ENCODE measurements at regions not wholly inside any gene's neighbourhood (a gene's known extent, or its start where the extent isn't known, plus 50 kb on each side); places are given as distances from the start of the nearest gene placed in this dataset.

GRCh38 chr11:116457336-116458007, 315.3 kb downstream of the BUD13 start:
- Histone ChIP-seq H3K9ac (no peak overlapping the region), H3K79me2 (ENCODE audit: insufficient read depth) (no peaks in the 10 kb centered on the region), H3K4me3 (ENCODE audit: low read depth in 2 of 2, low read length in 1 of 2) (no peak overlapping the region), H3K27me3 (ENCODE audit: insufficient read depth) (no peaks in the 10 kb centered on the region), H3K36me3 (replicated peaks in 1 of 2; ENCODE audit: control insufficient read depth in 1 of 2, insufficient read depth in 2 of 2, low read length in 1 of 2) (no peaks in the 10 kb centered on the region), H3F3A (replicated peaks; ENCODE audit: insufficient read depth) (no peaks in the 10 kb centered on the region), H3K4me1 (ENCODE audit: control insufficient read depth in 1 of 2, insufficient read depth in 2 of 2, low read depth in 1 of 2, low read length in 1 of 2) (peaks cover 0 to 60% of the 10 kb centered on the region in 2 experiments; a peak in 1 of 4 replicates), H4K20me1 (ENCODE audit: insufficient read depth) (no peaks in the 10 kb centered on the region), H3K9me3 (no peaks in the 10 kb centered on the region), H3K9me2 (no peaks in the 10 kb centered on the region), H2AFZ (ENCODE audit: low read depth) (no peak overlapping the region), H3K4me2 (no peak overlapping the region), H3K27ac (ENCODE audit: low read depth in 2 of 2, low read length in 1 of 2) (peak overlapping the region in 1 of 2 experiments; percentile 82; a peak in 2 of 4 replicates)
- ChIA-PET CTCF (interaction anchor here (1.3 to 5.2 kb wide), 3 partner anchors 42 to 184 kb away, joined by 3 to 41 read pairs (median 4); no protein-coding TSS in a partner anchor), POLR2A (interaction anchor here (4.5 kb wide), 1 partner anchor 29 kb away, joined by 25 read pairs; no protein-coding TSS in a partner anchor)
- TF ChIP-seq SIN3A (IDR thresholded peaks at IDR 0.05; ENCODE audit: borderline replicate concordance, low read depth, low read length) (no peak), RCOR1 (IDR thresholded peaks at IDR 0.05; ENCODE audit: low read length) (no peak), PBX3 (IDR thresholded peaks at IDR 0.05) (no peak), NFIC (IDR thresholded peaks at IDR 0.05; ENCODE audit: borderline replicate concordance) (no peak), EP300 (IDR thresholded peaks at IDR 0.05; ENCODE audit: borderline replicate concordance in 1 of 2, low read depth in 1 of 2, low read length in 1 of 2) (no peak), TCF12 (IDR thresholded peaks at IDR 0.05) (no peak), RXRA (IDR thresholded peaks at IDR 0.05; ENCODE audit: borderline replicate concordance, low read depth) (no peak), SMC3 (IDR thresholded peaks at IDR 0.05; ENCODE audit: low read depth, low read length) (no peak), JUND (IDR thresholded peaks at IDR 0.05) (no peak), FOSL2 (IDR thresholded peaks at IDR 0.05; ENCODE audit: borderline replicate concordance, low read depth) (no peak), ELF1 (IDR thresholded peaks at IDR 0.05) (no peak)
- 49% methylated on average over 9 of the region's 10 CpGs for WGBS (ENCODE audit: low lambda C conversion rate)
- DNase-seq, result no peak

GRCh38 chr11:116454951-116455350, 317.8 kb downstream of the BUD13 start:
- H3K9me2 ChIP-seq, result no peaks in the 10 kb centered on the region
- no peaks in the 10 kb centered on the region for H3K79me2 ChIP-seq (ENCODE audit: insufficient read depth)
- ChIA-PET POLR2A (interaction anchor here (1.0 to 4.5 kb wide), 5 partner anchors 27 to 236 kb away, joined by 4 to 31 read pairs (median 25); no protein-coding TSS in a partner anchor), CTCF (interaction anchor here (0.8 to 5.2 kb wide), 16 partner anchors 13 to 255 kb away, joined by 3 to 56 read pairs (median 4); no protein-coding TSS in a partner anchor)
- H3K4me1 ChIP-seq (ENCODE audit: control insufficient read depth in 1 of 2, insufficient read depth in 2 of 2, low read depth in 1 of 2, low read length in 1 of 2), result peaks cover 0 to 51% of the 10 kb centered on the region in 2 experiments; a peak in 1 of 4 replicates
- H3K4me3 ChIP-seq (ENCODE audit: low read depth in 2 of 2, low read length in 1 of 2), result no peak overlapping the region
- H3F3A ChIP-seq (replicated peaks; ENCODE audit: insufficient read depth), result no peaks in the 10 kb centered on the region
- H3K9ac ChIP-seq, result no peak overlapping the region
- no peaks in the 10 kb centered on the region for H3K27me3 ChIP-seq (ENCODE audit: insufficient read depth)
- no peak for DNase-seq
- H4K20me1 ChIP-seq (ENCODE audit: insufficient read depth), result no peaks in the 10 kb centered on the region
- WGBS (ENCODE audit: low lambda C conversion rate), result 44% methylated on average over 1 of the region's 1 CpG
- H3K27ac ChIP-seq (ENCODE audit: low read depth in 2 of 2, low read length in 1 of 2), result peak overlapping the region in 1 of 2 experiments; percentile 99; a peak in 1 of 4 replicates
- no peak overlapping the region for H3K4me2 ChIP-seq
- H3K9me3 ChIP-seq, result no peaks in the 10 kb centered on the region
- H3K36me3 ChIP-seq (replicated peaks in 1 of 2; ENCODE audit: control insufficient read depth in 1 of 2, insufficient read depth in 2 of 2, low read length in 1 of 2), result no peaks in the 10 kb centered on the region
- no peak overlapping the region for H2AFZ ChIP-seq (ENCODE audit: low read depth)
- TF ChIP-seq RXRA (IDR thresholded peaks at IDR 0.05; ENCODE audit: borderline replicate concordance, low read depth), result no peak
- TF ChIP-seq FOXM1 (IDR thresholded peaks at IDR 0.05; ENCODE audit: low read depth), result no peak
- TF ChIP-seq ELF1 (IDR thresholded peaks at IDR 0.05), result no peak
- no peak for TF ChIP-seq TEAD4 (IDR thresholded peaks at IDR 0.05; ENCODE audit: borderline replicate concordance, insufficient read depth)
- TF ChIP-seq CHD2 (IDR thresholded peaks at IDR 0.05; ENCODE audit: low read length, partially characterized antibody), result no peak
- TF ChIP-seq EP300 (IDR thresholded peaks at IDR 0.05; ENCODE audit: borderline replicate concordance in 1 of 2, low read depth in 1 of 2, low read length in 1 of 2), result no peak
- no peak for TF ChIP-seq YY1 (IDR thresholded peaks at IDR 0.05; ENCODE audit: low read depth)
- no peak for TF ChIP-seq PBX3 (IDR thresholded peaks at IDR 0.05)
- no peak for TF ChIP-seq REST (IDR thresholded peaks at IDR 0.05; ENCODE audit: low read depth, low read length)
- TF ChIP-seq RAD21 (IDR thresholded peaks at IDR 0.05; ENCODE audit: low read length), result no peak
- TF ChIP-seq TAF1 (IDR thresholded peaks at IDR 0.05; ENCODE audit: borderline replicate concordance, low read depth, low read length), result no peak
- no peak for TF ChIP-seq TCF12 (IDR thresholded peaks at IDR 0.05)
- no peak for TF ChIP-seq USF2 (IDR thresholded peaks at IDR 0.05; ENCODE audit: borderline replicate concordance, low read depth, low read length)
- TF ChIP-seq GATA2 (CRISPR knock-in tag; IDR thresholded peaks at IDR 0.05), result no peak
- TF ChIP-seq RFX5 (IDR thresholded peaks at IDR 0.05; ENCODE audit: low read length), result no peak
- no peak for TF ChIP-seq RCOR1 (IDR thresholded peaks at IDR 0.05; ENCODE audit: low read length)

Measured in SK-N-SH (cell line).